Heart left ventricle (tissue), 16 donors: ENCODE measurements at regions not wholly inside any gene's neighbourhood (a gene's known extent, or its start where the extent isn't known, plus 50 kb on each side); places are given as distances from the start of the nearest gene placed in this dataset.

Source experiments
- ATAC-seq, 4 donors: fragments of 200-7000 bp; cut with Tn5 transposase; one replicate each; pipeline ENCODE4 v1.9.1; 2020 to 2022; ENCODE audit warnings: moderate library complexity in 4 of 4, mild to moderate bottlenecking in 3 of 4, moderate number of reproducible peaks in 1 of 4
- DNase-seq, 5 donors: peaks; one replicate each; pipeline ENCODE4 v3.0.0-alpha.2; 2020
- H3K27ac ChIP-seq, 12 donors: fragments of 200-600 bp; sonication (generic) in 4 of 12; one replicate each; pipeline versions ENCODE4 v1.5.0 to v1.8.0; 2016 to 2022; ENCODE audit warnings: mild to moderate bottlenecking in 2 of 12
- H3K27me3 ChIP-seq, 9 donors: fragments of 200-600 bp; sonication (generic) in 2 of 9; one replicate each; pipeline versions ENCODE4 v1.5.1 to v1.8.0; 2016 to 2022; ENCODE audit warnings: mild to moderate bottlenecking in 3 of 9
- H3K36me3 ChIP-seq, 9 donors: fragments of 200-600 bp; sonication (generic) in 2 of 9; one replicate each; pipeline versions ENCODE4 v1.5.0 to v1.8.0; 2018 to 2022; ENCODE audit warnings: mild to moderate bottlenecking in 2 of 9
- H3K4me1 ChIP-seq, 12 donors: fragments of 200-600 bp; sonication (generic) in 4 of 12; one replicate each; pipeline versions ENCODE4 v1.5.0 to v1.8.0; 2016 to 2022; ENCODE audit warnings: mild to moderate bottlenecking in 3 of 12
- H3K4me3 ChIP-seq, 12 donors: fragments of 200-600 bp; sonication (generic) in 4 of 12; one replicate each; pipeline versions ENCODE4 v1.5.0 to v1.8.0; 2017 to 2022; ENCODE audit warnings: mild to moderate bottlenecking in 9 of 12, moderate library complexity in 4 of 12
- H3K9me3 ChIP-seq, 12 donors: fragments of 200-600 bp; sonication (generic) in 4 of 12; one replicate each; pipeline versions ENCODE4 v1.5.0 to v1.8.0; 2016 to 2022; ENCODE audit warnings: mild to moderate bottlenecking in 1 of 12
- POLR2A ChIP-seq, 2 donors: fragments of 450-650 bp; IDR thresholded peaks; one replicate each; pipeline ENCODE4 v1.6.1; 2017; ENCODE audit warnings: antibody characterized with exemption in 2 of 2, mild to moderate bottlenecking in 2 of 2, moderate library complexity in 2 of 2
- WGBS, 4 donors: extraction: QIAGEN DNeasy Blood & Tissue Kit in 2 of 4; methylation state at CpG; one replicate each; pipeline versions ENCODE4 v1.1.5 to v1.1.7; 2013 to 2018; 5-methylcytosine and 5-hydroxymethylcytosine counted together
- intact Hi-C, 10 donors: fragments of 100-400 bp; cut with DNase I; formaldehyde crosslinking; loops; one replicate each; pipeline versions ENCODE4 v1.11.1 to v1.14.2; 2022
- TF ChIP-seq, protein P1 (sequence below), 12 donors: fragments of 200-600 bp; sonication (generic) in 4 of 12; IDR thresholded peaks; one replicate each; pipeline versions ENCODE4 v1.5.0 to v1.8.0; 2018 to 2022; ENCODE audit warnings: antibody characterized with exemption in 12 of 12, mild to moderate bottlenecking in 5 of 12
- donor health status: ischemic (EF 13 %, LVEDD 7.1; RV severe dilation, severe dysfunction).
- donor health status: healthy with polysubstance abuse.
- donor health status: DM: no; HTN: yes; CAD: no.
- donor health status: DM: no; HTN: no; CAD: no.
- donor health status: ischemic (EF 25% LVEDD 6.9; RV normal size, moderate dysfunction).
- donor health status: ischemic (EF 25% LVEDD 5.7; RV mildly dilated, moderate dysfunction).
- donor health status: healthy.
- donor health status: DM: yes; HTN: yes; CAD: no.
- donor health status: ischemic (EF 35%, LVEDD 5.7; RV mildly dilated, moderate dysfunction).
- donor health status: nonischemic (EF 11% LVEDD 7.7; RV severe dilation, severe dysfunction).
- donor health status: DM: yes; HTN: yes; CAD: no.
- donor health status: PGD.
- donor health status: ischemic (EF 29% LVEDD 5.4; RV normal size, mild dysfunction).
- donor health status: nonischemic (EF 23%, LVEDD 6.1; RV moderate dilation, normal function).

GRCh38 chr20:12566596-12566995 is 442.2 kb upstream of the SPTLC3 start:
- H3K27ac ChIP-seq: no peak overlapping the region
- ATAC-seq (no peak), DNase-seq (no peak)
- no peaks in the 10 kb centered on the region for H3K4me1 ChIP-seq
- peaks cover 0 to 4% (median 0%) of the 10 kb centered on the region in 9 donors for H3K27me3 ChIP-seq
- no peaks in the 10 kb centered on the region for H3K36me3 ChIP-seq
- H3K9me3 ChIP-seq: peaks cover 0 to 10% (median 0%) of the 10 kb centered on the region in 12 donors
- intact Hi-C loops: no loop called here
- WGBS, 4 donors: 83 to 92% (median 92%) methylated on average over 3 of the region's 3 CpGs
- no peak overlapping the region for H3K4me3 ChIP-seq
- TF ChIP-seq, protein P1, sequence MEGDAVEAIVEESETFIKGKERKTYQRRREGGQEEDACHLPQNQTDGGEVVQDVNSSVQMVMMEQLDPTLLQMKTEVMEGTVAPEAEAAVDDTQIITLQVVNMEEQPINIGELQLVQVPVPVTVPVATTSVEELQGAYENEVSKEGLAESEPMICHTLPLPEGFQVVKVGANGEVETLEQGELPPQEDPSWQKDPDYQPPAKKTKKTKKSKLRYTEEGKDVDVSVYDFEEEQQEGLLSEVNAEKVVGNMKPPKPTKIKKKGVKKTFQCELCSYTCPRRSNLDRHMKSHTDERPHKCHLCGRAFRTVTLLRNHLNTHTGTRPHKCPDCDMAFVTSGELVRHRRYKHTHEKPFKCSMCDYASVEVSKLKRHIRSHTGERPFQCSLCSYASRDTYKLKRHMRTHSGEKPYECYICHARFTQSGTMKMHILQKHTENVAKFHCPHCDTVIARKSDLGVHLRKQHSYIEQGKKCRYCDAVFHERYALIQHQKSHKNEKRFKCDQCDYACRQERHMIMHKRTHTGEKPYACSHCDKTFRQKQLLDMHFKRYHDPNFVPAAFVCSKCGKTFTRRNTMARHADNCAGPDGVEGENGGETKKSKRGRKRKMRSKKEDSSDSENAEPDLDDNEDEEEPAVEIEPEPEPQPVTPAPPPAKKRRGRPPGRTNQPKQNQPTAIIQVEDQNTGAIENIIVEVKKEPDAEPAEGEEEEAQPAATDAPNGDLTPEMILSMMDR (IDR thresholded peaks at IDR 0.05): no peak
- no peak for TF ChIP-seq POLR2A (IDR thresholded peaks at IDR 0.05)

DNA sequence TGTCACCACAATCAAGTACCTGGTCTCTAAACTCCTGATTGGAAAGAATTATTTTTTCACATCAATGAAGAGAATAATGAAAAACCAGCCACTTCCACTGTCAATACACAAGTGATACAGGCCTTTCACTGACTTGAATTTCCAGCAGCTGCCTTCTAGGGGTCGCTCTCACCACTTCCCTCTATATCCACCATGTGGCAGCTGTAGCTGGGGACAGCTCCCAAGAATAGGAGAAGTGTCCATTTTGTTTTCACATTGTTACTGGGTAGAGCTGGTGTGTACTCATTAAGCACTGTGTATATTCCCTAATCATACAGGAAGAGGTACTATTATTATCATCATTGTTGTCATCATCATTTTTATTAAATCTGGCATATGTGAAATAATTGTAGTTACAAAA is 438.4 kb upstream of the SPTLC3 start:
- TF ChIP-seq, protein P1 (IDR thresholded peaks at IDR 0.05): peak in 3 of 12 donors; percentile 16 to 25 (median 21)
- no peak for TF ChIP-seq POLR2A (IDR thresholded peaks at IDR 0.05)
- intact Hi-C loops: no loop called here

GRCh38 chr20:12573442-12573841 is 435.3 kb upstream of the SPTLC3 start:
- Histone ChIP-seq H3K27me3 (peaks cover 0 to 4% (median 0%) of the 10 kb centered on the region in 9 donors), H3K27ac (no peak overlapping the region), H3K4me3 (no peak overlapping the region), H3K9me3 (no peaks in the 10 kb centered on the region), H3K4me1 (peaks cover 0 to 12% (median 0%) of the 10 kb centered on the region in 12 donors), H3K36me3 (no peaks in the 10 kb centered on the region)
- no peak for ATAC-seq
- no peak for DNase-seq
- intact Hi-C loops: no loop called here
- WGBS, 4 donors: 55 to 59% (median 57%) methylated on average over 4 of the region's 4 CpGs
- TF ChIP-seq, protein P1 (IDR thresholded peaks at IDR 0.05): no peak
- no peak for TF ChIP-seq POLR2A (IDR thresholded peaks at IDR 0.05)

More for the DNA sequence above, 438.4 kb upstream of the SPTLC3 start:
- no peaks in the 10 kb centered on the region for H3K9me3 ChIP-seq
- no peak overlapping the region for H3K4me3 ChIP-seq
- DNase-seq (no peak), ATAC-seq (no peak)
- H3K36me3 ChIP-seq: no peaks in the 10 kb centered on the region
- 7 to 27% (median 17%) methylated on average over 1 of the region's 1 CpG for WGBS, 4 donors
- no peak overlapping the region for H3K27ac ChIP-seq
- H3K4me1 ChIP-seq: peaks cover 0 to 7% (median 0%) of the 10 kb centered on the region in 12 donors
- H3K27me3 ChIP-seq: peaks cover 0 to 4% (median 0%) of the 10 kb centered on the region in 9 donors

- Histone ChIP-seq H3K36me3 (no peaks in the 10 kb centered on the region), H3K4me1 (peaks cover 0 to 12% (median 0%) of the 10 kb centered on the region in 12 donors), H3K9me3 (no peaks in the 10 kb centered on the region), H3K27ac (peak overlapping the region in 11 of 12 donors; percentile 12 to 75 (median 58)), H3K27me3 (no peaks in the 10 kb centered on the region), H3K4me3 (no peak overlapping the region)
- peak; percentile 56 to 92 (median 83) for DNase-seq
- no peak for TF ChIP-seq POLR2A (IDR thresholded peaks at IDR 0.05)
- TF ChIP-seq, protein P1 (IDR thresholded peaks at IDR 0.05): no peak
- WGBS, 4 donors: 46 to 65% (median 59%) methylated on average over 4 of the region's 4 CpGs
- peak; percentile 91 to 98 (median 94) for ATAC-seq
- intact Hi-C loops: no loop called here
These were observed 433.2 kb upstream of the SPTLC3 start for GRCh38 chr20:12575352-12576095.
